Lower leg skin (tissue), 4 donors: ENCODE measurements at regions not wholly inside any gene's neighbourhood (a gene's known extent, or its start where the extent isn't known, plus 50 kb on each side); places are given as distances from the start of the nearest gene placed in this dataset.

Experiments used
- DNase-seq, 2 donors: peaks; one replicate each; pipeline ENCODE4 v3.0.0-alpha.2; 2019; ENCODE audit warnings: low spot score in 2 of 2
- H3K4me3 ChIP-seq: fragments of 200-600 bp; sonication (generic); 2 replicates; pipeline ENCODE4 v1.5.1; 2017; ENCODE audit warnings: mild to moderate bottlenecking, low read depth; ENCODE audit not compliant: poor library complexity, severe bottlenecking
- POLR2A ChIP-seq, 2 donors: fragments of 450-650 bp; IDR thresholded peaks; one replicate each; pipeline ENCODE4 v1.6.1; 2016 to 2017; ENCODE audit warnings: antibody characterized with exemption in 2 of 2, mild to moderate bottlenecking in 1 of 2, moderate library complexity in 1 of 2
- WGBS, 2 donors: methylation state at CpG; one replicate each; pipeline ENCODE4 v1.1.5; 2018; 5-methylcytosine and 5-hydroxymethylcytosine counted together
- intact Hi-C: fragments of 100-400 bp; cut with DNase I; formaldehyde crosslinking; loops from one replicate; pipeline ENCODE4 v1.15.0; 2023; ENCODE audit warnings: low total_unique reads
- TF ChIP-seq, protein P1 (sequence below), 3 donors: fragments of 450-650 bp; IDR thresholded peaks; one replicate each; pipeline ENCODE4 v1.5.1; 2016; ENCODE audit warnings: antibody characterized with exemption in 3 of 3, mild to moderate bottlenecking in 3 of 3, moderate library complexity in 2 of 3

- no peak for TF ChIP-seq POLR2A (IDR thresholded peaks at IDR 0.05)
- TF ChIP-seq, protein P1, sequence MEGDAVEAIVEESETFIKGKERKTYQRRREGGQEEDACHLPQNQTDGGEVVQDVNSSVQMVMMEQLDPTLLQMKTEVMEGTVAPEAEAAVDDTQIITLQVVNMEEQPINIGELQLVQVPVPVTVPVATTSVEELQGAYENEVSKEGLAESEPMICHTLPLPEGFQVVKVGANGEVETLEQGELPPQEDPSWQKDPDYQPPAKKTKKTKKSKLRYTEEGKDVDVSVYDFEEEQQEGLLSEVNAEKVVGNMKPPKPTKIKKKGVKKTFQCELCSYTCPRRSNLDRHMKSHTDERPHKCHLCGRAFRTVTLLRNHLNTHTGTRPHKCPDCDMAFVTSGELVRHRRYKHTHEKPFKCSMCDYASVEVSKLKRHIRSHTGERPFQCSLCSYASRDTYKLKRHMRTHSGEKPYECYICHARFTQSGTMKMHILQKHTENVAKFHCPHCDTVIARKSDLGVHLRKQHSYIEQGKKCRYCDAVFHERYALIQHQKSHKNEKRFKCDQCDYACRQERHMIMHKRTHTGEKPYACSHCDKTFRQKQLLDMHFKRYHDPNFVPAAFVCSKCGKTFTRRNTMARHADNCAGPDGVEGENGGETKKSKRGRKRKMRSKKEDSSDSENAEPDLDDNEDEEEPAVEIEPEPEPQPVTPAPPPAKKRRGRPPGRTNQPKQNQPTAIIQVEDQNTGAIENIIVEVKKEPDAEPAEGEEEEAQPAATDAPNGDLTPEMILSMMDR (IDR thresholded peaks at IDR 0.05), result no peak
- 81 to 84% methylated on average over 4 of the region's 4 CpGs for WGBS, 2 donors
- no peak overlapping the region for H3K4me3 ChIP-seq
- no peak for DNase-seq
- intact Hi-C loops, result no loop called here
Measured at GRCh38 chr2:66697366-66697765, 262.4 kb downstream of the MEIS1 start.

- TF ChIP-seq, protein P1 (IDR thresholded peaks at IDR 0.05), result no peak
- no peak for TF ChIP-seq POLR2A (IDR thresholded peaks at IDR 0.05)
- 86 to 90% methylated on average over 3 of the region's 3 CpGs for WGBS, 2 donors
- intact Hi-C loops, result no loop called here
- no peak for DNase-seq
- no peak overlapping the region for H3K4me3 ChIP-seq
Measured at GRCh38 chr2:66698091-66698490, 263.2 kb downstream of the MEIS1 start.

DNA sequence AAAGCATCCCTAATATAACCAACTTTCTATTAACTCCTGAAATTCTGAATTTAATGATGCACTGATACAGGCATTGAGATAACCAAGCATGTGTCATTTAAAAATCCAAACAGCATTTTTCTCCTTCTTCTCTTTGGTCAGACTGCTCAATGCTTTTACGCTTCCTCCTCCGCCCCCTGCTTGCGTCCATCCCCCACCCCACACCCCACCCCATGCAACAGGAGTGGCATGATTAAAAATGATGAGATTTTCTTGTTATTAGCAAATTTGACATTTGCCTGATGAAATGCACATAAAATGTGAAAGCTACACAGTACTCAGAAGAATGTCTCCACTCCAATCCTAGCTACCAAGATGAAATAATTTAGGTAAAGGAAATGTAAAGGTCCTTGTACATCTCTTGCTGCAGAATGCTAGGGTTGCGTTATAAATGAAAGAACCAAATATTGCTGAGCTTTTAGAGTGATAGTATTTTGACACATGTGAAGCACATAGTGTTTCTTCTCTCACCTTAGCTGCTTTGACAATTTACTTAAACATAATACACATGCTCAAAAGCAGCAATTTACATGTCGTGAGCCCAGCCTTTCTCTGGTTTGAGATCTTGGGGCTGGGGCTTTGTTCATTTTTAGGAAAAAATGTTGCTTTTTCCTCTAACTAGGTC, 263.8 kb downstream of the MEIS1 start:
- intact Hi-C loops, result no loop called here

DNA sequence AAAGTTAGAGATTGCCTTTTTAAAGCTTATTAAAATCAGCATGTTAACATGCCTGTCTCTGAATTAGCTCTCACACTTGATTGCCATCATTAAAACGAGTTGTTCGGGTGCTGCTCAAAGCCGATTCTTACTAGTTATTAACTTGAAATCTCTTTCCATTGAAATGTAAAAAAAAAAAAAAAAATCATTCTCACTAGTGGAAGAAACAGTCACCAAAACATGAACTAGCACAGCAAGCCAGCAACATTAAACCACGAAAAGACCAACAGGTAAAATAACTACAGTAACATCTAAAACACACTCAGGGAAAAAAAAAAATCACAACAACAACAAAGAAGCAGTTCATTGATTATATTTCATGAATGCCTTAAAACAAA, 264.5 kb downstream of the MEIS1 start:
- WGBS, 2 donors, result 77 to 87% methylated on average over 4 of the region's 4 CpGs
- intact Hi-C loops, result no loop called here
- no peak for DNase-seq
- H3K4me3 ChIP-seq, result no peak overlapping the region
- no peak for TF ChIP-seq POLR2A (IDR thresholded peaks at IDR 0.05)

More for the DNA sequence above, 263.8 kb downstream of the MEIS1 start:
- no peak for DNase-seq
- H3K4me3 ChIP-seq, result no peak overlapping the region
- 84 to 87% methylated on average over 5 of the region's 5 CpGs for WGBS, 2 donors
- TF ChIP-seq POLR2A (IDR thresholded peaks at IDR 0.05), result no peak
- TF ChIP-seq, protein P1 (IDR thresholded peaks at IDR 0.05), result no peak

DNA sequence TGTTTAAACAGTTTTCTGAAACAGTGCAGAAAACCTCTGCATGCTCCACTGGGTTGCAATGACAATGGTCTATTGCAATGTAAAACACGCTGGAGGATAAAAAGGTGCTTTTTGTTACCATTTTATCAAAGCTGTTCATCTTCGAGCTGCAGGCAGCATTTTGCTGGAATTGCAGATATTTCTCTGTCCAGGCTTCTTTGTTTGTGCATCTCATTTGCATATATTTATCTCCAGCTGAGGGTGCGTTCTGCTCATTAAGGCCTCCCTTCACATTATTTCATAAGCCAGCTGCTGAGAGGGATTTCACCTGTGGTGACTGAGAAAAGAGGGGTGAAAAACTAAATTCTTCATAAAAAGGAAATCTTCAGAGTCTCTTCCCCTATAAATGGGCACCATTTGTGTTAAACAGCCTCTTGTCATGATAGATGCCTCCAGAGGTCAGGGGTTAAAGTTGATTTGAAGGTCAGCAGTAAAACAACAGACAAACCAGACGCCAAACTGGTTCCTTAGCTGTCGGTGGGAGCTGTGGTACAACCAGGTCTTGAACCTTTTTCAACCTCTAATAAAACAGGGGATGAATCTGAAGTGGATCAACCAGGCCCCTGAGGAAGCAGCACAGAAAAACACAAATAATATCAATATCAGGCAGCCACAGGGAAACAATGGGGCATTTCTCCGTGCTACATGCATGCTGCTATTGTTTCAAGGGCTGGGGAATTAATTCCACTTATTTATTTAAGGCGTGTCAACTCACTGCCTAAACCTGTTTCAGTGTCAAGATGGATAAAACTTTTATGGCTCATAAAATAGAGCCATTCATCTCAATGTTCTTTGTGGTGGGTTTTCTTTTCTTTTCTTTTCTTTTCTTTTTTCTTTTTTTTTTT, 265.1 kb downstream of the MEIS1 start:
- TF ChIP-seq POLR2A (IDR thresholded peaks at IDR 0.05), result no peak
- TF ChIP-seq, protein P1 (IDR thresholded peaks at IDR 0.05), result no peak
- intact Hi-C loops, result no loop called here
- WGBS, 2 donors, result 66 to 70% methylated on average over 7 of the region's 7 CpGs
- no peak overlapping the region for H3K4me3 ChIP-seq
- no peak for DNase-seq

DNA sequence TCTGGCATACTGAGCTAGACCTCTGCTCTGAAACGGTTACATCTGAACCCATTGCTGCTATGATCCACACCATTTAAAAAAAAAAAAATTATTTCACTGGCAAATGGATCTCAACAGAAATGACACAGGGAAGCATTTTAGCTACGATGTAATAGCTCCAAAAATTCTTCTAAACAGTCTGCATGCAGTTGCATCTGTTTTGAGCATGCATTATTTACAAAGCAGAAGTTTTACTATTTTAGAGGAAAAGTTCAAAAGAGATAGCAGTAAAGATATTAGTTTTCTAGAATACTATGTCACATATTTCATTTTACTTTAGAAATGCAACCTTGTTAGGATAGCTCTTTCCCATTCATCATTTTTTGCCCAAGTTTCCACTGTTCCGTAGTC, 265.7 kb downstream of the MEIS1 start:
- DNase-seq, result no peak
- no peak overlapping the region for H3K4me3 ChIP-seq
- WGBS, 2 donors, result 60 to 78% methylated on average over 3 of the region's 3 CpGs
- intact Hi-C loops, result no loop called here
- TF ChIP-seq POLR2A (IDR thresholded peaks at IDR 0.05), result no peak
- TF ChIP-seq, protein P1 (IDR thresholded peaks at IDR 0.05), result no peak
